ENCODE measurements at regions not wholly inside any gene's neighbourhood (a gene's known extent, or its start where the extent isn't known, plus 50 kb on each side); places are given as distances from the start of the nearest gene placed in this dataset.
A peak's percentile ranks its signal among the peaks of the same experiment; 100 is the strongest.

DNA sequence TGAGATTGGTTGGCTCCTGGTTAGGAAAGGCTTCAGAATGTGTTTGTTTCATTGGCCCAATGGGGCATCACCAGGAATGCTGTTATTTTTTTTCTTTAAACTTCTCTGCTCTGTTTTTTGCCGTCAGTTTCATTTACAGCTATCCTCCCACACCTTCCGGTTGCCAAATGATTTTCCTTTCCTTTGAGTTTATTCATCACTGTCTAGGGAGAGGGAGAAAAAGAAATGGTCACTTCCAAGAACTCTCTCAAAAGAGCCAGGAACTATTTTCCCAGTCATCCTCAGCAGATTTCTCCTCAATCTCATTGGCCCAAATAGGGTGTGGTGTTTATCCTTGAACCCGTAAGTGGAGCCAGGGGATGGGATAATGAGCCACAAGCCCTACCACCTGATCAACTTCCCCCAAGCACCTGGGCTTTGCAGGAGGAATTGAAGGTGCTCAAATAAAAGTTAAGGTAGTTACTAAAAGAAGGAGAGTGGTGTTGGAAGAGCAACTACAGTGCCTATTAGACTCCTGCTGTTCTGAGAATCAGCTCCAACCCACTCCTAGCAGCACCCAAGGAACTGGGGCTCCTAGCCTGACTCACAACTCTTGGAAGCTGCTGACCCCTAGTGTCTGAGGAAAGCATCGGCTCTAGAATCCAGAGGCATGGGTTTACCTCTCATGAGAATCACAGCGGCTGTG lies 183.8 kb upstream of the IL12A start:
- no peak for FAIRE-seq

DNA sequence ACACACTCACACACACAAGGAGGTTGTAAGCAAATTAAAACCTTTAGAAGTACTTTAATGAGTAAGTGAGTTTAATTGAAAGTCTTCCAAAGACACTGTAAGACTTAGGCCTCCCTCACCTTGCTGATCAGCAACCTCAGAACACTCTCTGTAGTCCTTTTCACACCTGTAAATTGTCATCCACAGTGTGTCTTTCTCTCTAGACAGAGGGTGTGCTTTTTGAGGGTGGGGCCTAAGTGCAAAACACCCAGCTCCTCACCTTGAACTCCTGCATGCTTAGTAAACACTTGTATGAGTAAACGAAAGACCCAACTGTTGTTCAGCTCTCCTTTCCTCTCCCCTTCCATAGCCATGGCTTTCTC lies 183.2 kb upstream of the IL12A start:
- no peak for FAIRE-seq

DNA sequence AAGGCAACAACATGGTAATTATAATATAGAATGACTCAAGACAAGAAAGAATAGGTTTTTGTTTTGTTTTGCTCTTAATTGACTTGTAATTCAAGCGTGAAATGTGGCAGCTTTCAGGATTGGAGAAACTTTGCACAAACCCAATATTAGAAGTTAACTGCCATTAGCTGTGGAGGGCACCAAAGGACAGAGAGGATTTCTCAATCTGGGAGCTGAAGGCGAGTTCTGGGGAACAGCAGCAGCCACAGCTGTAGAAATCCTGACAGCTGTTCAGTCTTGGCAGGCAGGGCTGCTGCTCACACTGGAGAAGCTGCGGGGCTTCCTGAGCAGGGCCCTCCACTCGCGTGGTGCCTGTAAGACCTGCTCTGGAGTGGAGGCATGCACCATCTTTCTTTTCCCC lies 182.2 kb upstream of the IL12A start:
- no peak for FAIRE-seq

DNA sequence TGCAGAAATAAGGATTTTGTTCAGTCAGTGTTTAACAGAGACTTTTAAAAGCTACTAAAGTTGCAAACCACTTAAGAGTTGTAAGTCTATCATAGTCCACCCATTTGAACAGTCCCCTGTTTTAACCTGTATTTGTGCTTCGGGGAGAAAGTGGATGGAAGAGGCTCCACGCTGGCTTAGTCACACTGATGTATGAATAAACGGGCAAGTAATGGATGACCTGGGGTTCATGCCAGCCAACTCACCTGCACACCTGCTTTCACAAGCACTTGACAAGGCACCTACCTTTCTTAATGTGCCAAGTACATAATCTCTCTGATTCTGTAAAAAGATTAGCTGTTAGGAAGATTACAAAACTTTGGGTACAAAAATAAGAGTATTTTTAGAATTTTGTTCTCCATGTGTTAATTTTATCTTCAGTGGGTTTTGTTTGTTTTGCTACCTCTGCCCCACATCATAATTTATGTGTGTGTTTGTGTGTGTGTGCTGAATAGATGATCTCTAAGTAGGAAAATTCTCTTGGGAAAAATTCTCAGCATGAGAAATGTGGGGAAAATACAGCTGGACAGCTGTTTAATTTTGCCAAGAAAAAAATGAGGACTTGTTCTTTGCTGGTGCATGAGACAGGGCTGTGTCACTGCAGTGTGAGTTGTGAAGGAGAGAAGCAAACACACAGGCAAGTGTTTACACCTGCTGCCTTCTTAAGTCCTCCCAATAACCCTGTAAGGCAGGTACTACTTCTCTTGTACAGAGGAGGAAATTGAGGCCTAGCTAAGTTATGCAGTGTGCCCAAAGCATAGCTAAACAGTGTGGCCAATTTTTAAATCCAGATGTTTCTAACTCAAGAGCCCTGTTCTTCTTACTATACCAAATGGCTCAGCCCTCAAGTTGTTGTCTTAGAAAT lies 181.2 kb upstream of the IL12A start:
- FAIRE-seq: no peak

DNA sequence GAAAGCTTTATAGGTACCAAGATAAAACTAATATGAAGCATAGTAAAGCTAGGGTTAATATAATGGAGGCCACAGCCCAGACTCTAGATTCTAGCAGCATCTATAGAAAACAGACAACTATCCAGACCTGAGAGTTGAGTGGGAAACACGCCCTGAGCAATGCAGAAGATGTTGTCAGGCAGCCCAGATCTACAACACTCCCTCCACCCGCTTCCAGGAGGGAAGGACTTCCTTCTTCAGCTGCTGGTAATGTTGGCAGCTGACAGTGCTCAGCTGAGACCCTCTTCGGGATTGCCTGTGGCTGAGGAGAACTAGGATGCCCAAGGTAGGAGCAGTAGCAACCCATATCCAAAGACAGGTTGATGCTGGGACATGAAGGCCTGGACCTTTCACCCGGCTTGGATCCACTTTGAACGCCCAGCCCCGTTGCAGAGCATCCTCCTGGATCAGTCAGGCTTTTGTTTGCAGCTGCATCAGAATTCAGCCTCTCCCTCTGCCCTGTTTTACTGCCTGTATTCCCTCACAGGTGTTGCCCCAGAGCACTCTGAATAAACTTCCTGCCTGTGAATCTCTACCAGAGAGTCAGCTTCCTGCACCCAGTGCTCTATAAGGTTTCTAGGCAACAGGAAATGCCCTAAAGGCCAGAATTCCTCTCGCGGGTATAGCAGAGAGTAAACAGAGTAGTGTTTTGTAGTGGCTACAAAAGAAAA lies 174.7 kb upstream of the IL12A start:
- FAIRE-seq: no peak

DNA sequence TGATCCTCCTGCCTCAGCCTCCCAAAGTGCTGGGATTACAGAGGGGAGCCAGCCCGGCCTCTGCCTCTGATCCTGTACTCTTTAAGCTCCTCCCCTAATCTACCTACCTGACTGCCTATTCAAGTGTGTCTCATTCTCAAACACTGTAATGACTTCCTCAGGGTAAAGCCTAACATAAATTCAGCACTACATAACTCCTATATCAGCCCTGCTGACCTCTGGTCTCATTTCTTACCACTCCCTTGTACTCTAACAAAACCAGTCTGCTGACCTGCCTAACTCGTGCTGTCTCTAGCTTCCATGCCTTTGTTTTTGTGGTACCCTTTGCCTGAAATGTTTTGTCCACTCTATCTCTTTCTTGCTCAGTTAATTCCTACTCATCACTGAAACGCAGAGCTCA lies 172.1 kb upstream of the IL12A start:
- FAIRE-seq: no peak

DNA sequence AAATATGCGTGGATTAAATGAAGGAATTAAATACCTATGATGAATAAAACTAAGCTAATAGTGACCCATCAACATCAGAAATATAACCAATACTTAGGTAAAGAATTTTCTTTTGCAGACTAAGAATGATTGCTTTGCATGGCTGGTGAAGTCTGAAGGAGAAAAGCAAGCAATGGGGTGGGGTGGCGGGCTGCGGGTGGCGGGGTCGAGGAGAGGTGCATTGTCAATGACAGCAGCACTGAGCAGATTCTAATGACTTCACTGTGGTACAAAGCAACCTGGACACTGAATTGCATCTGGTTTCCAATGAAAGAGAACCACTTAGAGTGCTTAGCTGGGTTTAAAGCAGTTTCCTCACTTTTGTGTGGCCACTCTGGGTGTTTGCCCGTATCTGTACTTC lies 171.5 kb upstream of the IL12A start:
- FAIRE-seq: no peak

DNA sequence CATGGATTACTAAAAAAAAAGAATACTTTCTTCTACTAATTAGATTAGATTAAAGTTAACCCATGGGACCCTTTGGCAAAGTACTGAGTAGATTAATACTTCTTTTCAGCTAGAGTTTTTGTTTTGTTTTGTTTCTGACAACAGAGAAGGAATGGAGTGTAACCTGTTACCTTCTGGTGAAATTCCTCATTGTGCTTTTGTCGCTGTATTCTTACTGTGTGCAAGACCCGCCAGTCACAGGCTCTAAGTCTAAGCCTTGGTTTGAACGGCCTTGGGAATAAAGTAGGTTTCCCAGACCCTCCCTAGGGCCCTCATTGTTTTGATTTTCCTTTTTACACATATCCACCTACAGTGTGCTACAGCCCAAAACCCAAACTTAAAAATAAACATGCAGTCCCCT lies 171.1 kb upstream of the IL12A start:
- no peak for FAIRE-seq

DNA sequence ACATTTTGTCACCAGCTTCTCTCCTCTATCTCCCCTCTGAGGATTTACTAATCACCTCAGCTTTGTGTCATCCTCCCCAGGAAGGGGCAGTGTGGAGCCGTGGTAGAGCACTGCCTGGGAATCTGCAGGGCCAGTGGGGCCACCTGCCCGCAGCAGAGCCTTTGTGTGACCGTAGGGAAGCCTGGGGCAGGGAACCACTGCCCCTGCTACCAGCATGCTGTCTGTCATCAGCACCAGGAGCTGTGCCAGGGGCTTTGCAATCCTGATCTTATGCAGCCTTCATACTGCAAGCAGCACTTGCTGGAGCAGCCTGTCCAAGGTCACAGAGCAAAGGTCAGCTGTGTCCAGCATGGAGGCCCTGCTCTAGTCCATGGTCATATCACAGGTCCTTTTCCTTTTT lies 170.2 kb upstream of the IL12A start:
- FAIRE-seq: no peak

DNA sequence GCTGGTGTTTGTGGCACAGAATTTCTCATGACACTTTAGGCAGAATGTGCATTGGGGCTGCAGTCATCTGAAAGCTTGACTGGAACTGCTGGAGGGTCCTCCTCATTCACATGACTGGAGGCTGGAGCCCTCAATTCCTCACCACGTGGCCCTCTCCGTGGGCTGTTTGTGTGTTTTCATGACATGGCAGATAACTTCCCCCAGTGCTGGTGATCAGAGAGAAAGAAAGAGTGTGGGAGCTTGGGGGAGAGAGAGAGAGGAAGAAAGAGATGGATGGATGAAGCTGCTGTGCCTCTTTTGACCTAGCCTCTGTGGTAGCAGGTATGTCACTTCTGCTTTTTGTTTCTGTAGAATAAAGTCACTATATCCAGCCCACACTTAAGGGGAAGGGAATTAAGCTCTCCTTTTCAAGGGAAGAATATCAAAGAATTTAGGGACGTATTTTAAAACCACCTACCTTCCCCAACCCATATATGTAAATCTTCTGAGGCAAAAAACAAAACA lies 169.6 kb upstream of the IL12A start:
- no peak for FAIRE-seq

DNA sequence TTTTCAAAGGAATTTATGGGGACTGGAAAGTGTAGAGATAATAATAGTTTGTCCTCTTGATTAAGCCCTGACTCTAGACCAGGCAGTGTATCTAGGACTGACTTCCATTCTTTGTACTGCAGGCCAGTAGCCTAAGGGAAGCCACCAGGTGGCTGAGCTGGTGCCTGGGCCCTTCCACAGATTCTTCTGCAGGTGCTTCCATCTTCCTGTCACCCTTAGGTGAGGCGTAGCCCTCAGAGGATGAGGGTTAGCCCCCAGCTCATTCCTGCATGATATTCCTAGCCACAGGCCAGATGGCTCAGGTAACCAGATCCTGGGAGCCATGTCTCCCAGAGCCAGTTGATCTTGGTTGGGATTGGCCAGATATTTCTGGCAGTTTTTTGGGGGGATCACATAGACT lies 169.0 kb upstream of the IL12A start:
- no peak for FAIRE-seq

DNA sequence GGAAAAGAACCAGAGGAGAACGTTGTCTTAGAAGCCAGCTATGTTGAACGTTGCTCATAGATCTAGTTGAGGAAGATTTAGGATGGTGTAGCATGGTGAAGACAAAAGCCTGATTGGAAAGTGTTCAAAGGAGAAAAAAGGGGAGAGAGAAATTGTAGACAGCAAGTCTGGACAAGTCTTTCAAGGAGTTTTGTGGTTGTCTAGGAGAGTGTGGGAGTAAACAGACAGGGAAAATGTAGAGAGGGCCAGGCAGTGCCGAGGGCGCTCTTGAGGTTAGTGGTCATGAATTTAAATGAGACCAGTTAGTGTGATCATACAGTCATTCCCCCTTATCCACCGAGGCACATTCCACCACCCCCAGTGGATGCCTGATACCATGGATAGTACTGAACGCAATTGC lies 167.5 kb upstream of the IL12A start:
- no peak for FAIRE-seq

DNA sequence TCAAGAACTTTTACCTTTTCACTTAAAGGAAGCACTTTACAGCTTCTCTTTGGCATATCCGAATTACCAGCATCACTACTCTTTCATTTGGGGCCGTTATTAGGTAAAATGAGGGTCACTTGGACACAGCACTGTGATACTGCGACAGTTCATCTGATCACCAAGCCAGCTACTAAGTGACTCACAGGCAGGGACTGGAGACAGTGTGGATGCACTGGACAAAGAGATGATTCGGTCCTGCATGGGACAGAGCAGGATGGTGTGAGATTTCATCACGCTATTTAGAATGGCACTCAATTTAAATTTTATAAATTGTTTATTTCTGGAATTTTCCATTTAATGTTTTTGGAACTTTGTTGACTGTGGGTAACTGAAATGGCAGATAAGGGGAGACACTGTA lies 166.9 kb upstream of the IL12A start:
- FAIRE-seq: no peak

DNA sequence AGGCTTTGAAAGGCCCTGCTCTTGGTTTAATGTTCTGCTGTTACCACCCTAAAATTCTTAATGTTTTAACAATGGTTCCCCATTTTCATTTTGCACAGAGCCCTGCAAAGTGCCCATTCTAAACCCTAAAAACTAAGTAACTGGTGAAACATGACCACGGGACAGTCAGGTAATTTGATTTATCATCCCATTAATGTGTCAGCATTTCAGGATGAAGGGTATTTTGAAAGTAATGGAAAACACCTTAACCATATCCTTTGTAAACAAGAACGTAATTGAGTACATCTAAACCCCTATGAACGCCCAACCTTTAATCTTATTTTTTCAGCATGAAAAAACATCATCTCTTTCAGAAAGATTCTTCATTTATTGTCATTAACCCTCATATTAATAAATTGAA lies 164.9 kb upstream of the IL12A start:
- FAIRE-seq: no peak

DNA sequence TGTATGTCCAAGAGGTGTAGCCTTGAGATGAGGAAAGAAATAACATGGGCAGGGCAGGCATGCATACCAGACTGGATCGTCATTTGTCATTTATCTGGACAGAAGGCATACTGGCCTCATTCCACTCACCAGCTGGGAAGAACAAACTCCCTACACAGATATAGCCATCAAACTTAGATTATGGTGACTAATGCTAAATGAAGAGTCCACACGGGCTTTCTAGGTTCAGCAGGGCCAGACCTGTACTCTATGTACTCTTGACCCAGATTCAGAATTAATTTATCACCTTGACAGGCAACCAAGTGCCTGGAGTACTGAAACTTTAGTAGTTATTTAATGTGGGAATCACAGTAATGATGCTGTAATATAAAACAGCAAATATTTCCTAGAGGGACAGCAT lies 164.3 kb upstream of the IL12A start:
- FAIRE-seq: no peak

DNA sequence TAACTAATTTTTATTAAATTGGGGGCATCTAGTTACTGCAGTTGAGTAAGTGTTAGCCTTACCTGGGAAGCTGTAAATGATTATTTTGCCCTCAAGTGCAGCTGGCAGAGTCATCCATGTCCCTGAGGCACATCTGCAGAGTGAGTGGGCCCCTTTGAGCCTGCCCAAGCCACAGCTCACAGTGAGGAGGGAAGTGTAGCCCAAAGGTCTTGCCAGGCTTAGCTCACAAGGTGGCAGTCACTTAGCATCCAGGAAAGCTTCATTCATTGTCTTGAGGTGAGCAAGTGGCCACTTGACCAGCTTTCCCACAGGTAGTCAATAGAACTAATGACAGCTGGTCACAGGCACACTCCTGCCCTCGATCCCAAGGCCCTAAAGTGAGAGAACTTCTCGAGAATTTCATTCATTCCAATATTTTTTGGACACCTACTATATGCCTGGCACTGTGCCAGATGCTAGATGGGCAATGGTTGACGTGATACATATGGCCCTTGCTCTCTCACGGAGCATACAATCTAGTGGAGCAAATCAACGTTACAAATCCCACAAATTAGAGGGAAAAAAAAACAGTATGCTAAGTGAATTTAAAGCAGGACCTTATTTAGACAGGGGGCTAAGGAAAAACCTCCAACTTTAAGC lies 163.3 kb upstream of the IL12A start:
- no peak for FAIRE-seq

DNA sequence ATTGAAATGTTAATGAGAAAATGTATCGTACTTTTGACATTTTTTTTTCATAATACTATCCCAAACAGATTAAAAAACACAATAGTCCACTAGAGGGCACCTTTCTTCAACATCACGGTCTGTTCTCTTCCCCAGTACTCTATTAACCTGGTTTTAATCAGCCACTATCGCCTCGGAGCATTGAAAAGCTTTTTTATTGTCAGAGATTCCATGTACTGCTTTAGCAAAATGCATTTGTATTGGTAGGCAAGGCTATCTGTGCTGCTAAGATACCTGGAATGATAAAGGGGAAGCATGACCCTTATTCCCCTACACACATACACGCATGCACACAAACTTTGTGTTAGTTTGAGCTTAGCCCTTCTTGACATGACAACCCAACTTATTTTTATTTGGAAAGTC lies 160.1 kb upstream of the IL12A start:
- peak; percentile 74 for FAIRE-seq

DNA sequence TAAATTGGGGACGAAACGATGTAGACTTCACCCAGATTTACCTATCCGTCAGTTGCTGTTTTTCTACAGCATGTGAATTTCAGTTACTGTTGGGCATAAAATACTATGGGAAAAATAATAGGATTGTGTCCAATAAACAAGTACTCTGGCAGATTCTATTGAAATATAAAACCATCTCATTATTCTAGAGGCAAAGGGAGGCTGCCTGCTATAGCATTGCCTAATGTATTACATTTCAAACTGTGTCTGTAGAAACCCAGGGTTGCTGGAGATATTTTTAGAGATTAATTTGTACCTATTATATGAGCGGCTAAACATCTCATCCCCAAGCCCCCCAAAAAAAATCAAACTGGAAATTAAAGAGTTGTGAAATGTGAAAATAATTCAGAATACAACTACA lies 159.6 kb upstream of the IL12A start:
- FAIRE-seq: no peak

DNA sequence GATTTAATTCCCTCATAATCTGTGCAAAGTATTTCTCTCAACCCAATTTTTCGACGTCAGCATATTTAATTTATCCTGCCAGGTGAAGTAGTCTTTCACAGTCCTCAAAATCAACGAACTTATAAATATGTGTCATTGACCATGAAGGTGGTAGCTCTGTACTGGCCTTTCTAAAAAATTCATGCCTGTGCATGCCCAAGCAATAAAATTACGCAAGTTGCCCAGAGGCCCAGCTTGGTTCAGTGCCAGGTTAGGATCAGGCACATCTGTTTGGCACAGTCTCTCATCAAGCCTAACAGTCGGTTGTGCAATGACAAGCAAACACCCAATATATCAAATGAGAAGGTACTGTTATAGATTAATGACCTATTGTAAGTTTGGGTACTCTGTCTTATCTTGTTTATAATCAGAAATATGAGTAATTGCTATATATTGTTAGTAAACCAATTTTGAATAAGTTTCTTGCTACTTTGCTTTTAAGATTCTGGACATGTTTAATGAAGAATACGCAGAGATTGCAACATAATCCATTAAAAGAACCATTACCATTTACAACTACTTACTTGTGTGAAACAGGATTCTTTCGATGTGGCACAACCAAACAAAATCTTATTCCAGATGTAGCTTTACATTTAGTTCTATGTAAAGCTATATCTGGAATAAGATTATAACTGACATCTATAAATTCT lies 159.0 kb upstream of the IL12A start:
- FAIRE-seq: no peak

DNA sequence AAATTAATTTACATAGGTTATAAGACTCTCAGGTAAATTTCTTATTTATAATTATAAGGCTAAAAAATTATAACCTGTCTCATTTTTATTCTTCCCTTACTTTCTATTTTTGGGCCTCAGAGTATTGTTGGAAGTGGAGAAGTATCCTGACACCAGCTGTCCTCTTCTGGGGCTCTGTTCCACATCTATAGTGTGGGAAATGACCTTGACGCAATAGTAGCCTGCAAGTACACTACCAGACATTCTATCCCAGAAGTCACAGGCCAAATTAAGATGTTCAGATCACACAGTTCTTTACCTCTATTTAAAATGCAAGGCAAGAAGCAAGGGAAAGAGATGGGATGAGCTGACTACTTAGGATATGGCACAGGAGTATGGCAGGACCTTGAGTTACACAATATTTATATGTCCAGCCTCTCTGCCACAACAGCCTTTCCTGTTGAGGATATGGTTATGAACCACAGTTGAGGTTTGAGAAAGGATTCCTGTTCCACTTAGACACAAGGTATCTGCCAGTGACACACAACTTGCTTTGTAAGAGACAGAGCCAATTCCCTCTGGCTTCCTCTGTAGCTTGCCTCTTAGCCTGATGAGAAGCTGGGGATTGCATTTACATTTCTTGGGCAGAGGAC lies 158.0 kb upstream of the IL12A start:
- no peak for FAIRE-seq

DNA sequence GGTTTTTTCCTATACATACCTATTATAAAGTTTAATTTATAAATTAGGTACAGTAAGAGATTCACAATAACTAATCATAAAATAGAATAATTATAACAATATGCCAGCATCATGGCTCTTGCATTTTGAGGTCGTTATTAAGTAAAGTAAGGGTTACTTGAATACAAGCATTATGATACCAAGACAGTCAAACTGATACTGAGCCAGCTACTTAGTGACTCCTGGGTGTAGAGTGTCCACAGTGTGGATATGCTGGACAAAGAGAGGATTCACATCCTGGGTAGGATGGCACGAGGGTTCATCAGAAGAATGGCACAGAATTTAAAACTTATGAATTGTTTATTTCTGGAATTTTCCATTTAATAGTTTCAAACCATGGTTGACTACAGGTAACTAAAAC lies 157.2 kb upstream of the IL12A start:
- no peak for FAIRE-seq

DNA sequence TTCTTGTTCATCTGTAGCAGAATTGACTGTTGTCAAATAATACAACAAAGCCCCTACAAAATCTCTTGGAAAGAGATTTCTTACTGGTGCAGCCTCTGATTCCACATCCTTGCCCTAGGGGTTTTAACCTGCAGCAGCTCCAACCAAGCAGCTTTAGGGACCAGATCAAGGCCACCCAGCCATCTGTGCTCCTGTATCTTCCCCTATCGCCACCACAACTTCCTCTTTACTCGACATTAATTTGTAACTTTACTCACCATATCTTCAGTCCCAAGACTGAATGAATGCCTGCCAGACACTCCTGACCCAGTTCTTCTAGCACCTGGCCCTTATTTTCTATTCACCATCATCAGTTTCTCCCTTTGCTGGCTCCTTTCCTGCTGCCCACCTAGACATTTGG lies 156.6 kb upstream of the IL12A start:
- no peak for FAIRE-seq
